ENCODE measurements at regions not wholly inside any gene's neighbourhood (a gene's known extent, or its start where the extent isn't known, plus 50 kb on each side); places are given as distances from the start of the nearest gene placed in this dataset.
"Not testable (repeated sequence)": the region's sequence is repeated elsewhere in the genome, so short reads cannot be mapped to it uniquely, and the experiment has no call there.

DNA sequence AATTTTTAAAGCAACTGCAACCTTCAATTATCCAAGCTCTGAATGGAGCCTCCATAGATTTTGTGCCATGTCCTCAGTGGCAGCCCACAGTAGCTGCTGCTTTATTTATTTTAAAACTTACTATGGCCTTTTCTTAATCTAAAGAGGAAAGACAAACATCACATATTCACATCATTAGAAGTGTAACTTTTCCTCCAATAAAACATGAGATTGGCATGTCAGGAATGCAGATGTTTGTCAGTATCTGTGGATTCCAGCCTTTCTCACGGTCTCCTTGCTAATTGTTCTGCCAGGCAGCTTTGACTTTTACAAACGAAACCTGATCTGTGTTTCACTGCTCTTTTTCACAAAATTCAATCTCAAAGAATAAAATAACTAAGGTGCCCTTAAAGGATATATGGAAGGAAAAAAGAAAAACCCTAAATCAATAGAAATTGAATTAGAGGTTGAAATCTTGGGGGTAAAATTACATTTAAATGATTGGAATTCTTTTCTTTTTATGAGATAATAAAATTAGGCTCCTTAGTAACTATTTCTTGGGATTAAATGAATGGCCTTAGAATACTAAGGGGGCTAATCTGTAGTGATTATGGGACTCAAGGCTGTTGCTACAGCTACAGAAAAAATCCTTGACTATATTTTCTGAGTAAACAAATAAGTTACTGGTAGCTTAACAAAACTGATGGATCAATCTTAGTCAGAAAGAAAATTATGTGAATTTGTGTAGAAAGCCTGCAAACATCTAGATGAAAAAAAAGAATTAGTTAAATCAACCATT is 151.3 kb downstream of the RTL9 start:
- Mint-ChIP-seq H3K27me3 (ENCODE audit: low read depth) (peaks cover 19% of the 10 kb centered on the region), H3K36me3 (ENCODE audit: insufficient read depth in 2 of 2) (no peaks in the 10 kb centered on the region), H3K27ac (no peak overlapping the region), H3K4me1 (ENCODE audit: low read depth) (no peaks in the 10 kb centered on the region), H3K4me3 (no peak overlapping the region), H3K9me3 (peaks cover 0 to 2% of the 10 kb centered on the region in 2 donors)
- ATAC-seq (replicated peaks in 1 of 2), result no peak
- no peak for DNase-seq

DNA sequence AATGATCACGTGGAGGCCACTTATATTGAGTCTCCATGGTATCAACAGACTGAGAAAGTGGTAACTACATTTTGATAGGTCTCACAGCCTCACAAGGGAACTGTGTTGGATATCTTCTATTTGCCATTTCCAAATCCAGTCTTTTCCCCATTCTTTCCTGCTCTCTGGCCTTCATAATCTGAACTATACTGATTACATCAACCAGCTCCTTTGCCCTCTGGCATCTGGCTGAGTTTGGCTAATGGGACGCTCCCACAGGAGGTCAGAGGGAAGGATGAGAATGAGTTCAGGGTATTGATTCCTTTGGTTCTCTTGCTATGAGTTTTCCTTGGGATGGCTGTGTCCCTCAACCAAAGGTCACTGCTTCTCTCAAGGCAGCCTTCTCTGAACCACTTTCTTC is 152.6 kb downstream of the RTL9 start:
- Mint-ChIP-seq H3K4me3 (no peak overlapping the region), H3K27me3 (ENCODE audit: low read depth) (peaks cover 19% of the 10 kb centered on the region), H3K4me1 (ENCODE audit: low read depth) (no peaks in the 10 kb centered on the region), H3K36me3 (ENCODE audit: insufficient read depth in 2 of 2) (no peaks in the 10 kb centered on the region), H3K27ac (no peak overlapping the region), H3K9me3 (peaks cover 0 to 2% of the 10 kb centered on the region in 2 donors)
- ATAC-seq (replicated peaks in 1 of 2), result no peak
- no peak for DNase-seq

DNA sequence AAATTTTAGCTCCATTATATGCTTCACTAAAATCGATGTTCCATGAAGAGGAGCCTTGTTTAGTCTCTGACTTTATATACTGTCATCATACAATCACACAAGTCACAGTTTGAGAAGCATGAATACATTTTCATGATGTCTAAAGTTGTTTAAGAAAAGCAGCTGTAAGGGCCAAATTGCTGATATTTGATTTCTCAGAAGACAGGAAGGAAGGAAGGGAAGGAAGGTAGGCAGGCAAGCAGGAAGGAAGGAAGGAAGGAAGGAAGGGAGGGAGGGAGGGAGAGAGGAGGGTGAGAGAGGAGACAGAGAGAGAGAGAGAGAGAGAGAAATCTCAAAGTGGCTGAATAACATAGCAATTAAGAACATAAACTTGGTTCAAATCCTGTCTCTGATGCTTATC is 153.7 kb downstream of the RTL9 start:
- Mint-ChIP-seq H3K36me3 (ENCODE audit: insufficient read depth in 2 of 2) (no peaks in the 10 kb centered on the region), H3K4me1 (ENCODE audit: low read depth) (no peaks in the 10 kb centered on the region), H3K9me3 (peaks cover 0 to 2% of the 10 kb centered on the region in 2 donors), H3K4me3 (no peak overlapping the region), H3K27ac (no peak overlapping the region), H3K27me3 (ENCODE audit: low read depth) (peaks cover 13% of the 10 kb centered on the region)
- ATAC-seq (replicated peaks in 1 of 2) (no peak), DNase-seq (no peak)

DNA sequence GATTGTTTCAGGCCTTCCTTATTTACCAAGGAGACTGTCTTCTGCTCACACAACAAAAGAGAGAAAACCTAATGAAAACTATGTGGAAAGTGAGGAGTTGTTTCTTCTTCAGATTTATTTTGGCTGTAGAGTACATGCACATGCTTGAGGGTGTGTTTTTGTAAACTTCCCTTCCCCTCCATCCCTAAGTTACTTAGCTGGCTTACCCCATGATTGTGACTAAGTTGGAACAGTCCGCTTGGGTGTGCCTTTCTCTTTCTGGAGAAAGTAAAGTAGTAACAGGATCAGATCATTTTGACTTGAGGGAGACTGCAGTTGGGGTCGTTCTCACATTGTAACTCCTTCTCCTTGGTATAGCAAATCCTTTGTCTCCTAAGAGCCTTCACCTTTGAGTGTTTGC is 155.9 kb downstream of the RTL9 start:
- H3K9me3 Mint-ChIP-seq, result peaks cover 0 to 2% of the 10 kb centered on the region in 2 donors

DNA sequence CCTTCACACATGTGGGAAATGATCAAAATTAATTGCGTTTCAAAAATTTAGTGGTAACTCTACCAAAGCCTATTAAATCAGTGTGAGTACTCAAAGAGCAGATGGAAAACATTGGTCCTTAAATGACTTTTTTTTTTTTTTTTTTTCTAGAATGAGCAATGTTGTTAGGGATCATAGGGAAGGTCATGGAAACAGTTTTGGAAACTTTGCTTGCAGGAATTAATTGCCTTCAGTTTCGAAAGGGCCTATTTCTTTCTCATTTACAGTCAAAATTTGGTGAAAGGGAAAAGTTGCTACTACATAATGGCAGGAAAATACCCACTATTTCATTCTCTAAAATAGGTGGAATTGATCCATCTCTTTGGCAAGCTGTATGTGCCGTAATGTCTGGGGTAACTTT is 160.9 kb downstream of the RTL9 start:
- no peak overlapping the region for H3K27ac Mint-ChIP-seq
- no peak overlapping the region for H3K4me3 Mint-ChIP-seq
- H3K36me3 Mint-ChIP-seq (ENCODE audit: insufficient read depth in 2 of 2), result no peaks in the 10 kb centered on the region
- DNase-seq (no peak), ATAC-seq (replicated peaks in 1 of 2) (no peak)
- H3K27me3 Mint-ChIP-seq (ENCODE audit: low read depth), result peaks cover 19% of the 10 kb centered on the region
- no peaks in the 10 kb centered on the region for H3K4me1 Mint-ChIP-seq (ENCODE audit: low read depth)
- H3K9me3 Mint-ChIP-seq, result no peaks in the 10 kb centered on the region

More for the DNA sequence above, 155.9 kb downstream of the RTL9 start:
- Mint-ChIP-seq H3K4me1 (ENCODE audit: low read depth) (no peaks in the 10 kb centered on the region), H3K27me3 (ENCODE audit: low read depth) (peaks cover 15% of the 10 kb centered on the region), H3K4me3 (no peak overlapping the region), H3K36me3 (ENCODE audit: insufficient read depth in 2 of 2) (no peaks in the 10 kb centered on the region), H3K27ac (no peak overlapping the region)
- ATAC-seq (replicated peaks in 1 of 2), result no peak
- no peak for DNase-seq

DNA sequence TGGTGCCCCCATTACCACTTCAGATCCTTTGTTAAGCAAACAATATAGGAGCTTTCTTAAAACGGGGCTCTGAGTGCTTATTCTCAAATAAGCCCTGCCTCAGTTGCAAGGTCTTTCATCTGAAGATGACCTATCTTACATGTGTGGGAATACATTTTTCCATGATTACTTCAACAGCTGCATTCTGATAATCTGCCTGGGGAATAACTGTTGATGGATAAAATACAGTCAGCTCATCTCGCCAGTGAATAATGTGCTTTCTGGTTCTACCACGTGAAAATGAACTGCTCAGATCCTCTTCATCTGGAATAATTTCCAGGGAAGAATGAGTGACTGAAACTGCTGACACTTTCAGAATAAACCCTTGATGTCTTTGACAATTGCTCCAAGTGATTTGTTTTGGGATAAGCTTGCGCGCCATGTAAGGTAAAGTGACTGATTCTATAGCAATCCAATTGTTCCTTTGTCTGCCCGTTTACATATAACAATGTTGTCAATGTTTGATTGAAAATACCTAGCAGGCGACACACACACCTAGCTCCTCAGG is 161.3 kb downstream of the RTL9 start:
- Mint-ChIP-seq H3K36me3 (ENCODE audit: insufficient read depth in 2 of 2) (no peaks in the 10 kb centered on the region), H3K9me3 (no peaks in the 10 kb centered on the region), H3K4me3 (no peak overlapping the region), H3K27ac (no peak overlapping the region), H3K27me3 (ENCODE audit: low read depth) (peaks cover 19% of the 10 kb centered on the region), H3K4me1 (ENCODE audit: low read depth) (no peaks in the 10 kb centered on the region)
- DNase-seq, result no peak
- ATAC-seq (replicated peaks in 1 of 2), result no peak

DNA sequence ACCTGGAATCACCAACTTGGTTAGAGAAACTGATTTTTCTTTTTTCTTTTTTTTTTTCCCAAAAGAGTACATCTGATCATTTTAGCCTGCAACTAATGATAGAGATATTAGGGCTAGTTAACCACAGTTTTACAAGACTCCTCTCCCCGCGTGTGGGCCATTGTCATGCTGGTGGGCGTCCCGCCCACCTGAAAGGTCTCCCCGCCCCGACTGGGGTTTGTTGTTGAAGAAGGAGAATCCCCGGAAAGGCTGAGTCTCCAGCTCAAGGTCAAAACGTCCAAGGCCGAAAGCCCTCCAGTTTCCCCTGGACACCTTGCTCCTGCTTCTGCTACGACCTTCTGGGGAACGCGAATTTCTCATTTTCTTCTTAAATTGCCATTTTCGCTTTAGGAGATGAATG is 162.0 kb downstream of the RTL9 start:
- H3K4me1 Mint-ChIP-seq (ENCODE audit: low read depth); H3K4me3 Mint-ChIP-seq; H3K36me3 Mint-ChIP-seq (ENCODE audit: insufficient read depth in 2 of 2); H3K9me3 Mint-ChIP-seq; ATAC-seq (replicated peaks in 1 of 2); H3K27ac Mint-ChIP-seq; DNase-seq: not testable (repeated sequence)
- peaks cover 19% of the 10 kb centered on the region for H3K27me3 Mint-ChIP-seq (ENCODE audit: low read depth)

DNA sequence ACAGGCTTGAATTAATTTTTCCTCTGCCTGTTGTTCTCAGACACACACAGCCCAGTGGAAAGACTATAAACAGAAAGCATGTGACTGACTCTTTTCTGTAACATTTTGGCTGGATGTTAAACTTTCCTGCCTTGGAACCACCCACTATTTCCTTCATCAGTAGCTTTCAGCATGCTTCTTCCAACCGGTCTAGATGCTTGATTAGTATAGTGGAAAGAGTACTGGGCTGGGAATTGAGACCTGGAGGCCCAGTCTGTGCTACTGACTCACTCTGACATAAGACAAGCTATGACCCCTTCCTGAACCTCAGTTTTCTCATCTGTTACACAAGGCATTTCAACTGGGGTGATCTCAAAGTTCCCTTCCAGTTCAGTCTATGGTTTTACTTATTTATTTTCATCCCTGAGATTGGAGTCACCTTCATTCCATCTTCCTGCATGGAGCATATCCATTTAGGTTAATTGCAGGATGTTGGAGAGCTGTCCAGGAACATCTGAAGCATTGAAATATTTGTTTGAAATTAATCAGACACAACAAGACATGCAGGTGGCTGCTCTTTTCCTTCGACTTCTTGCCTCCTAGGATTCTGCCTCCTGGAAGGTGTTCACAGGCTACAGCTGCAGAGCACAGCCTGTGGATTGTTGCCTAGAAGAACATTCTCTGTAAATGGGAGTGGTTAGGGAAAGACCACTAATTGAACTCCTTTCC is 173.4 kb downstream of the RTL9 start:
- H3K9me3 Mint-ChIP-seq, result no peaks in the 10 kb centered on the region
- no peak overlapping the region for H3K27ac Mint-ChIP-seq
- peaks cover 25% of the 10 kb centered on the region for H3K27me3 Mint-ChIP-seq (ENCODE audit: low read depth)
- ATAC-seq (replicated peaks in 1 of 2), result no peak
- no peak overlapping the region for H3K4me3 Mint-ChIP-seq
- DNase-seq, result no peak
- no peaks in the 10 kb centered on the region for H3K36me3 Mint-ChIP-seq (ENCODE audit: insufficient read depth in 2 of 2)
- H3K4me1 Mint-ChIP-seq (ENCODE audit: low read depth), result no peaks in the 10 kb centered on the region

DNA sequence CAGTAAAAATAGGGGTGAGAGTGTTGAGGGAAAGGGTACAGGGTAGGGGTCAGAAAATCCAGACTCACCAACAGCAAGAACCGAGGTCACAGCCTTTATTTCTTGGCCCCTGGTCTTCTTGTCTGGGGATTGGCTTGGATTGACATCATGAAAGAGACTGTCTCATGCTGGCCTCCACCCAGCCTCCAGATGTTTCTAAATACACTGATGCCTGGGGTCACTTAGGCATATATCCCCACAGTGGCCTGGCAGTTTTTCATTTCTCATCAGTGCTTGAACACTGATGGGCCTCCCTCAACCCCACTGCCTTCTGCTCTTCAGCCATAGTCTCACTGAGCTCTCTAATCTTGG is 173.9 kb downstream of the RTL9 start:
- Mint-ChIP-seq H3K27ac (no peak overlapping the region), H3K9me3 (no peaks in the 10 kb centered on the region), H3K27me3 (ENCODE audit: low read depth) (peaks cover 26% of the 10 kb centered on the region), H3K36me3 (ENCODE audit: insufficient read depth in 2 of 2) (no peaks in the 10 kb centered on the region), H3K4me3 (no peak overlapping the region), H3K4me1 (ENCODE audit: low read depth) (no peaks in the 10 kb centered on the region)
- ATAC-seq (replicated peaks in 1 of 2) (no peak), DNase-seq (no peak)

DNA sequence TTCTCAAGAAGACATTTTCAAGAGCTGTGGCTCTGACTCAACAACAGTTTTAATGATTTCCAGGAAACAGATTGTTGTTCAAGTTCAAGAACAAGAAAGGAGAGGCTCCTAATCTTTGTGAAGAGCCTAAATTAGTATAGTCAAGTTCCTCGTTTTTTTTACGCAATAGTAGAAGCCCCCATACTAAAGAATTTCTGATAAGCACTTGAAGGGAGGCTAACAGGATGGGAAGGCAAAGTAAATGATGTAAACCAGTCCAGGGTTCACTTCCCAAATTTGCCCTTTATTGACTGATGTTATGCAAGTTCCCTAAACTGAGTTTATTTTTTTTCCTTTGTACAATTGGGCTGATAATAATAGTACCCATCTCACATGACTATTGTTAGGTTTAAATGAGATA is 178.2 kb downstream of the RTL9 start:
- Mint-ChIP-seq H3K27me3 (ENCODE audit: low read depth) (peaks cover 40% of the 10 kb centered on the region), H3K9me3 (no peaks in the 10 kb centered on the region), H3K36me3 (ENCODE audit: insufficient read depth in 2 of 2) (no peaks in the 10 kb centered on the region), H3K27ac (no peak overlapping the region), H3K4me1 (ENCODE audit: low read depth) (no peaks in the 10 kb centered on the region), H3K4me3 (no peak overlapping the region)
- ATAC-seq (replicated peaks in 1 of 2), result no peak
- DNase-seq, result no peak

DNA sequence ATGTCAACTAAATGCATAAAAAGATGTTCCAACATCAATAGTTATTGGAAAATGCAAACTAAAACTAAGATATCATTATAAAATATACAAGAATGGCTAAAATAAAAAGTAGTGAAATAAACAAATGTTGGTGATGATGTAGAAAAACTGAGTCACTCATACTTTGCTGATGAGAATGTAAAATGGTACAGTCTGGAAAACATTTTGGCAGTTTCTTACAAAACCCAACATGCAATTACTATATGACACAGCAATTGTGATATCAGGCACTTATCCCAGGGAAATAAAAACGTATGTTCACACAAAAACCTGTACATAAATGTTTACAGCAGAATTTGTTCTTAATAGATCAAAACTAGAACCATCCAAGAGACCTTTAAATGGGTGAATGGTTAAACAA is 182.6 kb downstream of the RTL9 start:
- no peaks in the 10 kb centered on the region for H3K4me1 Mint-ChIP-seq (ENCODE audit: low read depth)
- H3K27ac Mint-ChIP-seq, result no peak overlapping the region
- H3K4me3 Mint-ChIP-seq, result no peak overlapping the region
- no peak for DNase-seq
- peaks cover 0 to 3% of the 10 kb centered on the region in 2 donors for H3K9me3 Mint-ChIP-seq
- no peak for ATAC-seq (replicated peaks in 1 of 2)
- no peaks in the 10 kb centered on the region for H3K36me3 Mint-ChIP-seq (ENCODE audit: insufficient read depth in 2 of 2)
- H3K27me3 Mint-ChIP-seq (ENCODE audit: low read depth), result peaks cover 33% of the 10 kb centered on the region

DNA sequence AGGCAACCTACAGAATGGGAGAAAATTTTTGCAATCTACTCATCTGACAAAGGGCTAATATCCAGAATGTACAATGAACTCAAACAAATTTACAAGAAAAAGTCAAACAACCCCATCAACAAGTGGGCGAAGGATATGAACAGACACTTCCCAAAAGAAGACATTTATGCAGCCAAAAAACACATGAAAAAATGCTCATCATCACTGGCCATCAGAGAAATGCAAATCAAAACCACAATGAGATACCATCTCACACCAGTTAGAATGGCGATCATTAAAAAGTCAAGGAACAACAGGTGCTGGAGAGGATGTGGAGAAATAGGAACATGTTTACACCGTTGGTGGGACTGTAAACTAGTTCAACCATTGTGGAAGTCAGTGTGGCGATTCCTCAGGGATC is 192.2 kb downstream of the RTL9 start:
- not testable (repeated sequence) for ATAC-seq (replicated peaks in 1 of 2)

DNA sequence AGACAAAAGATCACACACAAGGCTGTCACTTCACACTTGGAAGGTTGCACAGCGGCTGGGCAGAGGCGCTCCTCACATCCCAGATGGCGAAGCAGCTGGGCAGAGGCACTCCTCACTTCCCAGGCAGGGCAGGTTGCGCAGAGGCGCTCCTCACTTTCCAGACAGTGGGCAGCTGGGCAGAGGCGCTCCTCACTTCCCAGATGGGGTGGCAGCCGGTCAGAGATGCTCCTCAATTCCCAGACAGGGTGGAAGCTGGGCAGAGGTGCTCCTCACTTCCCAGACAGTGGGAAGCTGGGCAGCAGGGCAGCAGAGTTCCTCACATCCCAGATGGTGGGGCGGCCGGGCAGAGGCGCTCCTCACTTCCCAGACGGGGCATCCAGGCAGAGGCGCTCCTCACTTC is 199.2 kb downstream of the RTL9 start:
- ATAC-seq (replicated peaks in 1 of 2) (no peak), DNase-seq (no peak)
- Mint-ChIP-seq H3K27me3 (ENCODE audit: low read depth) (peaks cover 37% of the 10 kb centered on the region), H3K9me3 (peaks cover 0 to 5% of the 10 kb centered on the region in 2 donors), H3K27ac (no peak overlapping the region), H3K36me3 (ENCODE audit: insufficient read depth in 2 of 2) (no peaks in the 10 kb centered on the region), H3K4me3 (no peak overlapping the region), H3K4me1 (ENCODE audit: low read depth) (no peaks in the 10 kb centered on the region)

More for the DNA sequence above, 192.2 kb downstream of the RTL9 start:
- not testable (repeated sequence) for H3K4me1 Mint-ChIP-seq (ENCODE audit: low read depth); H3K4me3 Mint-ChIP-seq; DNase-seq; H3K9me3 Mint-ChIP-seq; H3K36me3 Mint-ChIP-seq (ENCODE audit: insufficient read depth in 2 of 2); H3K27ac Mint-ChIP-seq
- peaks cover 19% of the 10 kb centered on the region for H3K27me3 Mint-ChIP-seq (ENCODE audit: low read depth)
